GM12892 (cell line): ENCODE measurements at regions not wholly inside any gene's neighbourhood (a gene's known extent, or its start where the extent isn't known, plus 50 kb on each side); places are given as distances from the start of the nearest gene placed in this dataset.

Experiments used
- POLR2A ChIP-seq: IDR thresholded peaks from 2 replicates; pipeline ENCODE4 v1.6.1; 2011; ENCODE audit warnings: low read depth, low read length, control low read depth
- POLR2AphosphoS5 ChIP-seq: IDR thresholded peaks from 2 replicates; pipeline ENCODE4 v1.6.1; 2011; ENCODE audit warnings: low read depth, low read length, control low read depth
- TAF1 ChIP-seq: IDR thresholded peaks from 2 replicates; pipeline ENCODE4 v1.6.1; 2011; ENCODE audit warnings: low read depth, mild to moderate bottlenecking, control low read depth, low read length, borderline replicate concordance

GRCh38 chr6:44776344-44776743 lies 388.8 kb downstream of the CDC5L start:
- TF ChIP-seq POLR2A (no peak), POLR2AphosphoS5 (no peak), TAF1 (no peak)
